Lung (tissue), 11 donors: ENCODE measurements at regions not wholly inside any gene's neighbourhood (a gene's known extent, or its start where the extent isn't known, plus 50 kb on each side); places are given as distances from the start of the nearest gene placed in this dataset.

Source experiments
- ATAC-seq: fragments of 200-7000 bp; cut with Tn5 transposase; one replicate; pipeline ENCODE4 v1.9.1; 2020; ENCODE audit warnings: moderate number of reproducible peaks; ENCODE audit not compliant: insufficient read depth, low FRiP score
- DNase-seq, 3 donors: peaks; one replicate each; pipeline ENCODE4 v3.0.0-alpha.2; 2013 to 2017
- H3K27ac ChIP-seq, 2 donors: one replicate each; pipeline ENCODE4 v1.5.1; 2013; ENCODE audit warnings: mild to moderate bottlenecking in 2 of 2, moderate library complexity in 2 of 2, control low read depth in 1 of 2, inconsistent platforms in 1 of 2, low read depth in 1 of 2, low read length in 1 of 2
- H3K27me3 ChIP-seq, 3 donors: one replicate each; pipeline ENCODE4 v1.5.1; 2013; ENCODE audit warnings: low read length in 2 of 3; ENCODE audit not compliant: control insufficient read depth in 3 of 3, insufficient read depth in 3 of 3
- H3K36me3 ChIP-seq, 4 donors: one replicate each; pipeline ENCODE4 v1.5.1; 2013; ENCODE audit warnings: low read length in 4 of 4, mild to moderate bottlenecking in 1 of 4, moderate library complexity in 1 of 4; ENCODE audit not compliant: control insufficient read depth in 4 of 4, insufficient read depth in 4 of 4
- H3K4me1 ChIP-seq, 5 donors: one replicate each; pipeline ENCODE4 v1.5.1; 2013; ENCODE audit warnings: low read length in 5 of 5, mild to moderate bottlenecking in 2 of 5, moderate library complexity in 1 of 5; ENCODE audit not compliant: control insufficient read depth in 5 of 5, insufficient read depth in 5 of 5
- H3K4me3 ChIP-seq: one replicate; pipeline ENCODE4 v1.5.1; 2013; ENCODE audit warnings: mild to moderate bottlenecking, control low read depth, moderate library complexity
- H3K9ac ChIP-seq, 2 donors: one replicate each; pipeline ENCODE4 v1.5.1; 2013; ENCODE audit warnings: low read length in 2 of 2, control low read depth in 1 of 2; ENCODE audit not compliant: insufficient read depth in 1 of 2
- H3K9me3 ChIP-seq, 4 donors: one replicate each; pipeline ENCODE4 v1.5.1; 2013; ENCODE audit warnings: low read length in 3 of 4, mild to moderate bottlenecking in 1 of 4, moderate library complexity in 1 of 4; ENCODE audit not compliant: control insufficient read depth in 4 of 4, insufficient read depth in 3 of 4
- CTCF ChIP-seq: IDR thresholded peaks from 2 replicates; pipeline ENCODE4 v1.5.1; 2012; ENCODE audit warnings: mild to moderate bottlenecking; ENCODE audit errors: control extremely low read depth, extremely low read depth
- WGBS, 2 donors: extraction: QIAGEN DNeasy Blood & Tissue Kit; methylation state at CpG; one replicate each; pipeline ENCODE4 v1.1.7; 2013; 5-methylcytosine and 5-hydroxymethylcytosine counted together
- donor health status: control.
- donor health status: control.
- donor health status: Bipolar disorder and iron deficiency.
- donor health status: healthy.
- donor health status: DM: yes; HTN: yes; CAD: no.

- Histone ChIP-seq H3K9me3 (peaks cover 0 to 5% (median 0%) of the 10 kb centered on the region in 4 donors), H3K27me3 (no peaks in the 10 kb centered on the region), H3K36me3 (no peaks in the 10 kb centered on the region), H3K9ac (no peak overlapping the region), H3K27ac (no peak overlapping the region), H3K4me3 (no peak overlapping the region), H3K4me1 (peaks cover 0 to 12% (median 0%) of the 10 kb centered on the region in 5 donors)
- DNase-seq (peak in 2 of 3 donors; percentile 43 to 79), ATAC-seq (peak; percentile 55)
- no peak for TF ChIP-seq CTCF
- 44 to 53% methylated on average over 6 of the region's 6 CpGs for WGBS, 2 donors
Observed at GRCh38 chr13:20351281-20352022, 119.3 kb upstream of the GJB6 start.

- no peak for DNase-seq
- Histone ChIP-seq H3K9ac (no peak overlapping the region), H3K4me1 (peaks cover 0 to 12% (median 0%) of the 10 kb centered on the region in 5 donors), H3K27ac (no peak overlapping the region), H3K27me3 (no peaks in the 10 kb centered on the region), H3K36me3 (no peaks in the 10 kb centered on the region), H3K9me3 (peaks cover 0 to 5% (median 0%) of the 10 kb centered on the region in 4 donors), H3K4me3 (no peak overlapping the region)
- no peak for TF ChIP-seq CTCF
- no peak for ATAC-seq
- WGBS, 2 donors: 66 to 84% methylated on average over 6 of the region's 6 CpGs
Observed at GRCh38 chr13:20350819-20351218, 118.7 kb upstream of the GJB6 start.

GRCh38 chr13:20350382-20350763 lies 118.3 kb upstream of the GJB6 start:
- DNase-seq (no peak), ATAC-seq (no peak)
- Histone ChIP-seq H3K27me3 (no peaks in the 10 kb centered on the region), H3K4me3 (no peak overlapping the region), H3K4me1 (peaks cover 0 to 12% (median 0%) of the 10 kb centered on the region in 5 donors), H3K9ac (no peak overlapping the region), H3K9me3 (peaks cover 0 to 5% (median 0%) of the 10 kb centered on the region in 4 donors), H3K27ac (no peak overlapping the region), H3K36me3 (no peaks in the 10 kb centered on the region)
- no peak for TF ChIP-seq CTCF
- 91 to 94% methylated on average over 3 of the region's 3 CpGs for WGBS, 2 donors
